CD4-positive, CD25-positive, alpha-beta regulatory T cell (primary cell): ENCODE measurements at regions not wholly inside any gene's neighbourhood (a gene's known extent, or its start where the extent isn't known, plus 50 kb on each side); places are given as distances from the start of the nearest gene placed in this dataset.
A peak's percentile ranks its signal among the peaks of the same experiment; 100 is the strongest.

Source experiments
- ATAC-seq, 2 donors: fragments of 150-1000 bp; cut with Tn5 transposase; one replicate each; pipeline ENCODE4 v1.10.0; 2021; ENCODE audit warnings: low read depth in 2 of 2, moderate number of reproducible peaks in 2 of 2, moderate library complexity in 1 of 2
- DNase-seq, 3 donors: peaks; one replicate each; pipeline versions ENCODE4 v3.0.0 to v3.0.0-alpha.2; 2012 to 2022; ENCODE audit warnings: mixed read lengths in 1 of 3
- H3K27ac ChIP-seq: one replicate; pipeline ENCODE4 v1.7.0; 2013; ENCODE audit warnings: mild to moderate bottlenecking, low read length; ENCODE audit not compliant: insufficient read depth, poor library complexity, severe bottlenecking
- H3K27me3 ChIP-seq: one replicate; pipeline ENCODE4 v1.7.0; 2013; ENCODE audit warnings: low read length; ENCODE audit not compliant: control insufficient read depth, insufficient read depth
- H3K36me3 ChIP-seq: one replicate; pipeline ENCODE4 v1.7.0; 2013; ENCODE audit warnings: mild to moderate bottlenecking, low read length, moderate library complexity; ENCODE audit not compliant: control insufficient read depth, insufficient read depth
- H3K4me1 ChIP-seq: 2 replicates; pipeline ENCODE4 v1.7.0; 2013; ENCODE audit warnings: mild to moderate bottlenecking, low read length; ENCODE audit not compliant: insufficient read depth, control insufficient read depth, poor library complexity, severe bottlenecking
- H3K4me3 ChIP-seq: one replicate; pipeline ENCODE4 v1.7.0; 2013; ENCODE audit warnings: low read depth, mild to moderate bottlenecking, low read length, moderate library complexity
- H3K9me3 ChIP-seq, 2 experiments: 1 replicate in 1 of 2; 2 replicates in 1 of 2; pipeline ENCODE4 v1.7.0; 2013; ENCODE audit warnings: low read length in 2 of 2, mild to moderate bottlenecking in 1 of 2, moderate library complexity in 1 of 2; ENCODE audit not compliant: control insufficient read depth in 2 of 2
- H3K27ac Mint-ChIP-seq, 3 donors: one replicate each; pipeline ENCODE4 v1.8.0; 2020 to 2022; ENCODE audit warnings: mild to moderate bottlenecking in 3 of 3, mixed read lengths in 3 of 3, moderate library complexity in 2 of 3
- H3K27me3 Mint-ChIP-seq: one replicate; pipeline ENCODE4 v1.8.0; 2022; ENCODE audit warnings: mild to moderate bottlenecking, mixed read lengths
- H3K36me3 Mint-ChIP-seq: one replicate; pipeline ENCODE4 v1.8.0; 2020; ENCODE audit warnings: mixed read lengths
- H3K4me1 Mint-ChIP-seq, 4 donors: one replicate each; pipeline ENCODE4 v1.8.0; 2020 to 2022; ENCODE audit warnings: mixed read lengths in 4 of 4, mild to moderate bottlenecking in 1 of 4
- H3K4me3 Mint-ChIP-seq, 4 donors: one replicate each; pipeline ENCODE4 v1.8.0; 2020 to 2022; ENCODE audit warnings: mild to moderate bottlenecking in 4 of 4, mixed read lengths in 4 of 4, moderate library complexity in 3 of 4
- H3K9me3 Mint-ChIP-seq, 7 donors: one replicate each; pipeline ENCODE4 v1.8.0; 2020 to 2022; ENCODE audit warnings: mixed read lengths in 7 of 7, mild to moderate bottlenecking in 3 of 7, moderate library complexity in 2 of 7

DNA sequence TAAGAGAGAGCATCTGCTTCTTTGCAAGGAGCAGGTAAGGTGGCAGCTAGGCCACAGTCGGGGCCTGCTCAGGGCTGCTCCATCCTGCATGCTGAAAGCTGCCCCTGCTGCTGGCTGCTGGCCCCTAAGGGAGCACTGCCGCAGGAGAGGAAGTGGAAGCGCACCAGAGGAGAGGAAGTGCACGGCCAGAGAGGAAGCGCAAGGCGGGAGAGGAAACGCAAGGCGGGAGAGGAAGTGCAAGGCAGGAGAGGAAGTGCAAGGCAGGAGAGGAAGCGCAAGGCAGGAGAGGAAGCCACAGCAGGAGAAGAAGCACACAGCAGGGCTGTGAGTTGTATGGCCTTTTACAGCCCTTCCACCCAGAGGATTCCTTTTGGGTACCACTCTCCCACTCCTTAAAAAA lies 539.0 kb upstream of the TNP1 start:
- H3K27me3 ChIP-seq: no peaks in the 10 kb centered on the region
- H3K9me3 ChIP-seq: no peaks in the 10 kb centered on the region
- H3K36me3 ChIP-seq: no peaks in the 10 kb centered on the region
- DNase-seq (peak in 1 of 3 donors; percentile 12), ATAC-seq (peak in 1 of 2 donors; percentile 31)
- peak overlapping the region; percentile 79 to 83 (median 81) for H3K27ac Mint-ChIP-seq
- H3K4me1 ChIP-seq: no peaks in the 10 kb centered on the region
- H3K4me3 Mint-ChIP-seq: peak overlapping the region in 2 of 4 donors; percentile 70 to 81
- peaks cover 0 to 2% (median 0%) of the 10 kb centered on the region in 7 donors for H3K9me3 Mint-ChIP-seq
- no peak overlapping the region for H3K27ac ChIP-seq
- no peaks in the 10 kb centered on the region for H3K36me3 Mint-ChIP-seq
- H3K4me1 Mint-ChIP-seq: peaks cover 0 to 21% (median 4%) of the 10 kb centered on the region in 4 donors
- H3K27me3 Mint-ChIP-seq: no peaks in the 10 kb centered on the region
- no peak overlapping the region for H3K4me3 ChIP-seq

GRCh38 chr2:217398101-217398500 lies 538.2 kb upstream of the TNP1 start:
- H3K36me3 Mint-ChIP-seq: no peaks in the 10 kb centered on the region
- H3K9me3 Mint-ChIP-seq: peaks cover 0 to 2% (median 0%) of the 10 kb centered on the region in 7 donors
- H3K4me1 Mint-ChIP-seq: peaks cover 0 to 21% (median 4%) of the 10 kb centered on the region in 4 donors
- DNase-seq: no peak
- no peak overlapping the region for H3K27ac ChIP-seq
- H3K36me3 ChIP-seq: no peaks in the 10 kb centered on the region
- no peaks in the 10 kb centered on the region for H3K9me3 ChIP-seq
- no peak overlapping the region for H3K4me3 Mint-ChIP-seq
- no peaks in the 10 kb centered on the region for H3K27me3 ChIP-seq
- H3K4me1 ChIP-seq: no peaks in the 10 kb centered on the region
- no peak overlapping the region for H3K4me3 ChIP-seq
- no peaks in the 10 kb centered on the region for H3K27me3 Mint-ChIP-seq
- ATAC-seq: no peak
- H3K27ac Mint-ChIP-seq: peak overlapping the region in 1 of 3 donors; percentile 79

GRCh38 chr2:217396586-217396985 lies 536.7 kb upstream of the TNP1 start:
- H3K27ac Mint-ChIP-seq: no peak overlapping the region
- Histone ChIP-seq H3K9me3 (peaks cover 0 to 2% of the 10 kb centered on the region in 2 experiments), H3K4me3 (no peak overlapping the region), H3K4me1 (no peaks in the 10 kb centered on the region), H3K36me3 (no peaks in the 10 kb centered on the region), H3K27ac (no peak overlapping the region), H3K27me3 (no peaks in the 10 kb centered on the region)
- H3K27me3 Mint-ChIP-seq: no peaks in the 10 kb centered on the region
- DNase-seq (no peak), ATAC-seq (no peak)
- H3K36me3 Mint-ChIP-seq: no peaks in the 10 kb centered on the region
- H3K4me1 Mint-ChIP-seq: peaks cover 0 to 21% (median 4%) of the 10 kb centered on the region in 4 donors
- H3K4me3 Mint-ChIP-seq: no peak overlapping the region
- H3K9me3 Mint-ChIP-seq: peaks cover 0 to 7% (median 2%) of the 10 kb centered on the region in 7 donors

DNA sequence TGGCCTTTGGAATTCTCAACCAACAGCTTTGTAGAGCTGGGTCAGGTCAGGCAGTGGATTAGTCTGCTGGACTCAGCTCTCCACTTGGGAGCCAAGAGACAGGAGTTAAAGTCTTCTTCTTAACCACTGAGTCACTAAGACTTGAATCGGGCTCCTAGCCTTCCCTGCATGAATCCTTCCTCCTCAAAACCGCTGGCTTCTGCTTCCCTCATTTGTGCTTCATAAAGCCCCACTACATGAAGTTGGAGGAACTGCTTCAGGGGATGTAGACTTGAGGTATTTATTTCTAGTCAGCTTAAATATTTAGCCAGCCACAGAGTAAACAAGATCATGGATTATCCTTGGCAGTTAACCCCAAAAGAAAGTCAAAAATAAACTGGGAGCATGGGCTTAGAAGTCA lies 536.3 kb upstream of the TNP1 start:
- Mint-ChIP-seq H3K36me3 (no peaks in the 10 kb centered on the region), H3K4me1 (peaks cover 0 to 21% (median 2%) of the 10 kb centered on the region in 4 donors), H3K27me3 (no peaks in the 10 kb centered on the region), H3K27ac (no peak overlapping the region), H3K4me3 (no peak overlapping the region), H3K9me3 (peaks cover 0 to 10% (median 0%) of the 10 kb centered on the region in 7 donors)
- Histone ChIP-seq H3K4me1 (no peaks in the 10 kb centered on the region), H3K27ac (no peak overlapping the region), H3K36me3 (no peaks in the 10 kb centered on the region), H3K4me3 (no peak overlapping the region), H3K27me3 (no peaks in the 10 kb centered on the region), H3K9me3 (peaks cover 0 to 2% of the 10 kb centered on the region in 2 experiments)
- DNase-seq: no peak
- no peak for ATAC-seq

DNA sequence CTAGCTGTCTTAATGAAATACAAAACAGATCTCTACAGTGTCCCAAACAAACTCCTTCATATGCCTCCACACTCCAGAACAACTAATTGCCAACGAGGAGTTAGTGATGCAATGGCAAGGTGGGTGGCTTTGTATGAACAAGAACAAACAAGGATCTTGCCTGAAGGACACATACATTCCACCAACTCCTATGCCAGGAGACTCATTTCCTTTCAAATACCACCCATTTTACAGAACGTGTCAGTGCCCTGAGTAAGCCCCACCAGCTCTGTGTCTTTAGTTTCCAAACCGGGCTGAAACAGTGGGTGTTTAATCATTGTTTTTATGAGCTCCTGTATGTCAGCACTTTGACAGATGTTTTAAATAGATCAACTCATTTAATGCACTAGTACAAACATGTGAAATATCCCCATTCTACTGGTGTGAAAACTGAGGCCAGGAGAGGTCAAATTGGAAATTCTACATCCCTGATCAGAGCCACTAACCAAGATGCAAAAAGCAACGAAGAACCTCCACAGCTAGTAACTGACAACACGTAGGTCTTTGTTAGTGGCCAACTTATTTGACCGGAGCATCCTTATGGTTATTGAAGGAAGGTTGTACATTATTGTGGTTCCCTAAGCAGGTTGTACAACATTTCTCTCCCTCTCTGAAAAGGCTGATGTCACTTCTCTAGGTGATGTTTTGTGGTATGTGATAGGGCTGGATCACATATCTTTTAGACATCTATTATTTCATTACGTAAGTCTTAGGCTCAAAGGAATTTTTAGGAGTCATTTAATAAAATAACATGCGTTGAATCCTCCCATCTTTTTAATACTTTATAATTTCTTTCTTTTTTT lies 534.9 kb upstream of the TNP1 start:
- DNase-seq: no peak
- peaks cover 0 to 18% (median 2%) of the 10 kb centered on the region in 7 donors for H3K9me3 Mint-ChIP-seq
- Histone ChIP-seq H3K27ac (no peak overlapping the region), H3K27me3 (no peaks in the 10 kb centered on the region), H3K4me1 (no peaks in the 10 kb centered on the region), H3K9me3 (peaks cover 0 to 2% of the 10 kb centered on the region in 2 experiments), H3K4me3 (no peak overlapping the region), H3K36me3 (no peaks in the 10 kb centered on the region)
- no peaks in the 10 kb centered on the region for H3K36me3 Mint-ChIP-seq
- H3K27ac Mint-ChIP-seq: no peak overlapping the region
- H3K4me3 Mint-ChIP-seq: no peak overlapping the region
- peaks cover 2% of the 10 kb centered on the region for H3K27me3 Mint-ChIP-seq
- ATAC-seq: no peak
- H3K4me1 Mint-ChIP-seq: peaks cover 0 to 17% (median 2%) of the 10 kb centered on the region in 4 donors

DNA sequence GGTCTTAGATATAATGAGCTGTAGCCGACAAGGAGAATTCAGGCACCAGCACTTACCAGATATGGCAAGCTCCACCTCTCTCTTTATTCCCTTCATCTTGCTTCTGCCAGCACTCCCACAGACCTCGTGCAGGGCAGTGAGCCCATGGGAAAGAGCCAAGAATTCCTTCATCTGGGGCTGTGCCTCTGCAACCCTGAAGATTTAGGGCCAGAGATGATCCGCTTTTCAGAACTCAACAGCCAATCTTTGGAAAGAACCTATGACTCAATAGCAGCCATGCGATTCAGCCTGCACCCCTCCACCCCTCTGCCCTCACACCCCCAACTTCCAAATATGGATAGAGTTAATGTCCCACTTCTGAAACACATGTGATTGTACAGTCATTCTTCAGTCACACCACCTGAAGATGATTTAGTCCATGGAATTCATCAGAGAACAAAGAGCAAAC lies 533.7 kb upstream of the TNP1 start:
- H3K9me3 ChIP-seq: peaks cover 0 to 2% of the 10 kb centered on the region in 2 experiments
- no peaks in the 10 kb centered on the region for H3K4me1 ChIP-seq
- no peaks in the 10 kb centered on the region for H3K27me3 ChIP-seq
- no peaks in the 10 kb centered on the region for H3K36me3 Mint-ChIP-seq
- peaks cover 0 to 18% (median 2%) of the 10 kb centered on the region in 7 donors for H3K9me3 Mint-ChIP-seq
- no peak overlapping the region for H3K4me3 ChIP-seq
- peaks cover 0 to 7% (median under 1%) of the 10 kb centered on the region in 4 donors for H3K4me1 Mint-ChIP-seq
- no peak for ATAC-seq
- H3K27ac ChIP-seq: no peak overlapping the region
- no peak overlapping the region for H3K4me3 Mint-ChIP-seq
- H3K36me3 ChIP-seq: no peaks in the 10 kb centered on the region
- peak overlapping the region in 1 of 3 donors; percentile 43 for H3K27ac Mint-ChIP-seq
- H3K27me3 Mint-ChIP-seq: peaks cover 4% of the 10 kb centered on the region
- DNase-seq: no peak

GRCh38 chr2:217392930-217393584 lies 533.2 kb upstream of the TNP1 start:
- no peaks in the 10 kb centered on the region for H3K4me1 ChIP-seq
- DNase-seq: no peak
- H3K27ac Mint-ChIP-seq: no peak overlapping the region
- H3K27me3 Mint-ChIP-seq: peaks cover 4% of the 10 kb centered on the region
- peaks cover 0 to 18% (median 2%) of the 10 kb centered on the region in 7 donors for H3K9me3 Mint-ChIP-seq
- peaks cover 0 to 2% (median 0%) of the 10 kb centered on the region in 4 donors for H3K4me1 Mint-ChIP-seq
- no peaks in the 10 kb centered on the region for H3K36me3 ChIP-seq
- no peak overlapping the region for H3K4me3 Mint-ChIP-seq
- peaks cover 0 to 2% of the 10 kb centered on the region in 2 experiments for H3K9me3 ChIP-seq
- H3K4me3 ChIP-seq: no peak overlapping the region
- H3K27me3 ChIP-seq: no peaks in the 10 kb centered on the region
- H3K27ac ChIP-seq: no peak overlapping the region
- H3K36me3 Mint-ChIP-seq: no peaks in the 10 kb centered on the region
- no peak for ATAC-seq
